ENCODE measurements at regions not wholly inside any gene's neighbourhood (a gene's known extent, or its start where the extent isn't known, plus 50 kb on each side); places are given as distances from the start of the nearest gene placed in this dataset.
"Not testable (repeated sequence)": the region's sequence is repeated elsewhere in the genome, so short reads cannot be mapped to it uniquely, and the experiment has no call there.

GRCh38 chr7:32214913-32215312 is 144.7 kb upstream of the PDE1C start:
- H3K4me1 ChIP-seq (replicated peaks in 1 of 2): no peaks in the 10 kb centered on the region
- intact Hi-C loops (cut with DNase I): loop anchor here (10.0 kb wide), 2 partner anchors 130 to 260 kb away; no protein-coding TSS in a partner anchor
- no peak overlapping the region for H3K27ac ChIP-seq
- H3K27me3 ChIP-seq: no peaks in the 10 kb centered on the region
- no peak overlapping the region for H3K4me3 ChIP-seq
- TF ChIP-seq POLR2A (IDR thresholded peaks at IDR 0.05) (no peak), CTCF (IDR thresholded peaks at IDR 0.05) (no peak)
- H3K9me3 ChIP-seq (replicated peaks in 1 of 3): no peaks in the 10 kb centered on the region
- DNase-seq: no peak
- WGBS, 4 donors: 72 to 100% (median 85%) methylated on average over 1 to 4 of the region's 4 CpGs
- no peaks in the 10 kb centered on the region for H3K36me3 ChIP-seq (replicated peaks in 1 of 2)

- no peak for TF ChIP-seq CTCF (IDR thresholded peaks at IDR 0.05)
- no peak for TF ChIP-seq POLR2A (IDR thresholded peaks at IDR 0.05)
- DNase-seq: no peak
- H3K4me3 ChIP-seq: no peak overlapping the region
- H3K4me1 ChIP-seq (replicated peaks in 1 of 2): no peaks in the 10 kb centered on the region
- no peaks in the 10 kb centered on the region for H3K27me3 ChIP-seq
- WGBS, 4 donors: 67 to 85% (median 79%) methylated on average over 7 of the region's 7 CpGs
- no peaks in the 10 kb centered on the region for H3K9me3 ChIP-seq (replicated peaks in 1 of 3)
- no peak overlapping the region for H3K27ac ChIP-seq
- H3K36me3 ChIP-seq (replicated peaks in 1 of 2): no peaks in the 10 kb centered on the region
- intact Hi-C loops (cut with DNase I): loop anchor here (10.0 kb wide), 2 partner anchors 132 to 262 kb away; no protein-coding TSS in a partner anchor
These were observed 142.1 kb upstream of the PDE1C start for GRCh38 chr7:32212321-32212720.

- H3K27me3 ChIP-seq: no peaks in the 10 kb centered on the region
- no peak overlapping the region for H3K27ac ChIP-seq
- no peak overlapping the region for H3K4me3 ChIP-seq
- TF ChIP-seq POLR2A (IDR thresholded peaks at IDR 0.05) (no peak), CTCF (IDR thresholded peaks at IDR 0.05) (peak in 1 of 6 experiments; percentile 25)
- no peaks in the 10 kb centered on the region for H3K4me1 ChIP-seq (replicated peaks in 1 of 2)
- 19 to 35% (median 30%) methylated on average over 8 of the region's 8 CpGs for WGBS, 4 donors
- no peak for DNase-seq
- H3K36me3 ChIP-seq (replicated peaks in 1 of 2): no peaks in the 10 kb centered on the region
- intact Hi-C loops (cut with DNase I): loop anchor here in 1 of 2 donors (10.0 kb wide), 1 partner anchor 462 kb away; no protein-coding TSS in a partner anchor
- H3K9me3 ChIP-seq (replicated peaks in 1 of 3): no peaks in the 10 kb centered on the region
These were observed 136.8 kb upstream of the PDE1C start for GRCh38 chr7:32206987-32207386.

GRCh38 chr7:32206488-32206887 is 136.3 kb upstream of the PDE1C start:
- Histone ChIP-seq H3K27ac (no peak overlapping the region), H3K27me3 (no peaks in the 10 kb centered on the region), H3K36me3 (replicated peaks in 1 of 2) (no peaks in the 10 kb centered on the region), H3K9me3 (replicated peaks in 1 of 3) (no peaks in the 10 kb centered on the region), H3K4me3 (no peak overlapping the region), H3K4me1 (replicated peaks in 1 of 2) (no peaks in the 10 kb centered on the region)
- 71 to 93% (median 86%) methylated on average over 1 to 6 of the region's 6 CpGs for WGBS, 4 donors
- TF ChIP-seq POLR2A (IDR thresholded peaks at IDR 0.05): no peak
- TF ChIP-seq CTCF (IDR thresholded peaks at IDR 0.05): no peak
- peak in 1 of 7 donors; percentile 27 for DNase-seq
- intact Hi-C loops (cut with DNase I): loop anchor here in 1 of 2 donors (10.0 kb wide), 1 partner anchor 462 kb away; no protein-coding TSS in a partner anchor

GRCh38 chr7:32205298-32205824 is 135.2 kb upstream of the PDE1C start:
- intact Hi-C loops (cut with DNase I): loop anchor here in 1 of 2 donors (10.0 kb wide), 1 partner anchor 461 kb away; no protein-coding TSS in a partner anchor
- not testable (repeated sequence) for H3K4me1 ChIP-seq (replicated peaks in 1 of 2); H3K4me3 ChIP-seq; H3K27me3 ChIP-seq; DNase-seq; H3K27ac ChIP-seq; H3K9me3 ChIP-seq (replicated peaks in 1 of 3); H3K36me3 ChIP-seq (replicated peaks in 1 of 2)
- WGBS, 4 donors: 54 to 73% (median 65%) methylated on average over 4 of the region's 4 CpGs
